Kidney glomerular epithelial cell (primary cell): ENCODE measurements at regions not wholly inside any gene's neighbourhood (a gene's known extent, or its start where the extent isn't known, plus 50 kb on each side); places are given as distances from the start of the nearest gene placed in this dataset.
"Not testable (repeated sequence)": the region's sequence is repeated elsewhere in the genome, so short reads cannot be mapped to it uniquely, and the experiment has no call there.

ENCODE experiments used
- DNase-seq: peaks from one replicate; lab custom pipeline; 2025; lab: John Stamatoyannopoulos, UW

- no peak for DNase-seq
Observed at GRCh38 chr11:19433367-19433766, 192.6 kb upstream of the E2F8 start.

- DNase-seq: peak; percentile 19
Observed at GRCh38 chr11:19432370-19433061, 191.8 kb upstream of the E2F8 start.

- DNase-seq: no peak
Observed at GRCh38 chr11:19430754-19431398, 190.1 kb upstream of the E2F8 start.

GRCh38 chr11:19430346-19430745, 189.6 kb upstream of the E2F8 start:
- DNase-seq: no peak

- no peak for DNase-seq
Observed at GRCh38 chr11:19429108-19429760, 188.5 kb upstream of the E2F8 start.

- peak; percentile 17 for DNase-seq
Observed at GRCh38 chr11:19428206-19429002, 187.7 kb upstream of the E2F8 start.

- no peak for DNase-seq
Observed at GRCh38 chr11:19426756-19427403, 186.1 kb upstream of the E2F8 start.

GRCh38 chr11:19426011-19426755, 185.4 kb upstream of the E2F8 start:
- DNase-seq: no peak

GRCh38 chr11:19422276-19422675, 181.5 kb upstream of the E2F8 start:
- peak; percentile 46 for DNase-seq

GRCh38 chr11:19420868-19421533, 180.3 kb upstream of the E2F8 start:
- DNase-seq: no peak

GRCh38 chr11:19419808-19420207, 179.1 kb upstream of the E2F8 start:
- peak; percentile 50 for DNase-seq

GRCh38 chr11:19419021-19419750, 178.4 kb upstream of the E2F8 start:
- DNase-seq: peak; percentile 50

- no peak for DNase-seq
Observed at GRCh38 chr11:19418221-19418620, 177.5 kb upstream of the E2F8 start.

- not testable (repeated sequence) for DNase-seq
Observed at GRCh38 chr11:19412070-19412469, 171.3 kb upstream of the E2F8 start.

- no peak for DNase-seq
Observed at GRCh38 chr11:19410032-19410431, 169.3 kb upstream of the E2F8 start.

GRCh38 chr11:19409307-19409706, 168.6 kb upstream of the E2F8 start:
- no peak for DNase-seq

- no peak for DNase-seq
Observed at GRCh38 chr11:19407677-19408270, 167.0 kb upstream of the E2F8 start.

GRCh38 chr11:19405966-19406365, 165.2 kb upstream of the E2F8 start:
- no peak for DNase-seq

- DNase-seq: no peak
Observed at GRCh38 chr11:19404787-19405186, 164.0 kb upstream of the E2F8 start.
